ENCODE measurements at regions not wholly inside any gene's neighbourhood (a gene's known extent, or its start where the extent isn't known, plus 50 kb on each side); places are given as distances from the start of the nearest gene placed in this dataset.
"Not testable (repeated sequence)": the region's sequence is repeated elsewhere in the genome, so short reads cannot be mapped to it uniquely, and the experiment has no call there.

- DNase-seq (ENCODE audit: low read depth in 3 of 3, low spot score in 1 of 3): no peak
Observed at GRCh38 chr9:110081395-110081794, 126.6 kb downstream of the C9orf152 start.

GRCh38 chr9:110083866-110084265 is 124.1 kb downstream of the C9orf152 start:
- DNase-seq (ENCODE audit: low read depth in 3 of 3, low spot score in 1 of 3): no peak

- no peak for DNase-seq (ENCODE audit: low read depth in 3 of 3, low spot score in 1 of 3)
Observed at GRCh38 chr9:110086537-110086936, 121.4 kb downstream of the C9orf152 start.

GRCh38 chr9:110087605-110088004 is 120.4 kb downstream of the C9orf152 start:
- DNase-seq (ENCODE audit: low read depth in 3 of 3, low spot score in 1 of 3): no peak

- DNase-seq (ENCODE audit: low read depth in 3 of 3, low spot score in 1 of 3): no peak
Observed at GRCh38 chr9:110088099-110088498, 119.9 kb downstream of the C9orf152 start.

- no peak for DNase-seq (ENCODE audit: low read depth in 3 of 3, low spot score in 1 of 3)
Observed at GRCh38 chr9:110089681-110090370, 118.1 kb downstream of the C9orf152 start.

GRCh38 chr9:110092792-110093191 is 115.2 kb downstream of the C9orf152 start:
- no peak for DNase-seq (ENCODE audit: low read depth in 3 of 3, low spot score in 1 of 3)

GRCh38 chr9:110093417-110093816 is 114.5 kb downstream of the C9orf152 start:
- DNase-seq (ENCODE audit: low read depth in 3 of 3, low spot score in 1 of 3): no peak

- no peak for DNase-seq (ENCODE audit: low read depth in 3 of 3, low spot score in 1 of 3)
Observed at GRCh38 chr9:110093871-110094270, 114.1 kb downstream of the C9orf152 start.

- DNase-seq (ENCODE audit: low read depth in 3 of 3, low spot score in 1 of 3): no peak
Observed at GRCh38 chr9:110095161-110095595, 112.8 kb downstream of the C9orf152 start.

GRCh38 chr9:110095776-110096175 is 112.2 kb downstream of the C9orf152 start:
- DNase-seq (ENCODE audit: low read depth in 3 of 3, low spot score in 1 of 3): no peak

GRCh38 chr9:110096674-110097073 is 111.3 kb downstream of the C9orf152 start:
- not testable (repeated sequence) for DNase-seq (ENCODE audit: low read depth in 3 of 3, low spot score in 1 of 3)

GRCh38 chr9:110099236-110100095 is 108.5 kb downstream of the C9orf152 start:
- no peak for DNase-seq (ENCODE audit: low read depth in 3 of 3, low spot score in 1 of 3)

- DNase-seq (ENCODE audit: low read depth in 3 of 3, low spot score in 1 of 3): no peak
Observed at GRCh38 chr9:110101531-110102161, 106.3 kb downstream of the C9orf152 start.

- no peak for DNase-seq (ENCODE audit: low read depth in 3 of 3, low spot score in 1 of 3)
Observed at GRCh38 chr9:110103257-110103656, 104.7 kb downstream of the C9orf152 start.

- no peak for DNase-seq (ENCODE audit: low read depth in 3 of 3, low spot score in 1 of 3)
Observed at GRCh38 chr9:110104261-110104809, 103.6 kb downstream of the C9orf152 start.

- no peak for DNase-seq (ENCODE audit: low read depth in 3 of 3, low spot score in 1 of 3)
Observed at GRCh38 chr9:110105107-110105506, 102.9 kb downstream of the C9orf152 start.

- DNase-seq (ENCODE audit: low read depth in 3 of 3, low spot score in 1 of 3): no peak
Observed at GRCh38 chr9:110106661-110107060, 101.3 kb downstream of the C9orf152 start.

GRCh38 chr9:110109333-110110092 is 98.4 kb downstream of the C9orf152 start:
- DNase-seq (ENCODE audit: low read depth in 3 of 3, low spot score in 1 of 3): no peak

GRCh38 chr9:110110154-110110553 is 97.8 kb downstream of the C9orf152 start:
- DNase-seq (ENCODE audit: low read depth in 3 of 3, low spot score in 1 of 3): no peak

- no peak for DNase-seq (ENCODE audit: low read depth in 3 of 3, low spot score in 1 of 3)
Observed at GRCh38 chr9:110111868-110112267, 96.1 kb downstream of the C9orf152 start.

All from stimulated activated CD4-positive, alpha-beta T cell treated with anti-CD3 and anti-CD28 coated beads, TNF-alpha, amount 100 ng/mL, for 1 hour (primary cell).